IMR-90 (cell line): ENCODE measurements at regions not wholly inside any gene's neighbourhood (a gene's known extent, or its start where the extent isn't known, plus 50 kb on each side); places are given as distances from the start of the nearest gene placed in this dataset.

ENCODE experiments used
- ATAC-seq: fragments of 200-7000 bp; cut with Tn5 transposase; 2 replicates; pipeline ENCODE4 v1.9.1; 2020; ENCODE audit warnings: low read depth, mild to moderate bottlenecking, moderate library complexity
- BruUV-seq: library from RNA; stranded (reverse); fragments of 400-500 nt; replicated peaks from 2 replicates; lab custom pipeline; 2021; lab: Mats Ljungman, UMichigan
- CTCF ChIA-PET: fragments of 300-600 bp; formaldehyde crosslinking; extraction: SDS; loops from one replicate; lab custom pipeline; 2021; ENCODE audit warnings: antibody characterized with exemption; lab: Yijun Ruan, JAX
- POLR2A ChIA-PET: fragments of 300-600 bp; sonication (Branson Sonifier 250); formaldehyde crosslinking; loops from one replicate; lab custom pipeline; 2022; ENCODE audit warnings: antibody characterized with exemption; ENCODE audit not compliant: unreplicated experiment; lab: Charles Lee
- DNase-seq: peaks from one replicate; pipeline ENCODE4 v3.0.0; 2013
- H2AFZ ChIP-seq: replicated peaks from 2 replicates; pipeline ENCODE3; 2013; ENCODE audit warnings: low read length, mild to moderate bottlenecking; ENCODE audit not compliant: poor library complexity
- H2AK5ac ChIP-seq: 2 replicates; pipeline ENCODE4 v1.6.1; 2013; ENCODE audit warnings: low read depth, low read length, inconsistent platforms
- H2AK9ac ChIP-seq: replicated peaks from 2 replicates; pipeline ENCODE3; 2013; ENCODE audit warnings: mild to moderate bottlenecking, low read depth, low read length, moderate library complexity; ENCODE audit not compliant: poor library complexity
- H2BK120ac ChIP-seq: 2 replicates; pipeline ENCODE4 v1.6.1; 2013; ENCODE audit warnings: low read depth, low read length, inconsistent platforms
- H2BK15ac ChIP-seq: 3 replicates; pipeline ENCODE4 v1.6.1; 2013; ENCODE audit warnings: low read depth, low read length, inconsistent platforms
- H2BK20ac ChIP-seq: 2 replicates; pipeline ENCODE4 v1.6.1; 2013; ENCODE audit warnings: low read depth, mild to moderate bottlenecking, inconsistent platforms, low read length, moderate library complexity
- H2BK5ac ChIP-seq: 2 replicates; pipeline ENCODE4 v1.6.1; 2013; ENCODE audit warnings: mild to moderate bottlenecking, low read depth, low read length, inconsistent platforms; ENCODE audit not compliant: poor library complexity, severe bottlenecking
- H3K14ac ChIP-seq: replicated peaks from 2 replicates; pipeline ENCODE4 v1.6.1; 2013; ENCODE audit warnings: low read depth, low read length, inconsistent platforms
- H3K18ac ChIP-seq: 2 replicates; pipeline ENCODE4 v1.6.1; 2013; ENCODE audit warnings: low read depth, low read length, control low read depth
- H3K23ac ChIP-seq: 2 replicates; pipeline ENCODE4 v1.6.1; 2013; ENCODE audit warnings: low read depth, low read length, inconsistent platforms
- H3K27ac ChIP-seq: 2 replicates; pipeline ENCODE4 v1.5.1; 2013; ENCODE audit warnings: mild to moderate bottlenecking, control low read depth, low read length; ENCODE audit not compliant: insufficient read depth
- H3K27me3 ChIP-seq: 2 replicates; pipeline ENCODE4 v1.6.1; 2013; ENCODE audit warnings: low read length; ENCODE audit not compliant: control insufficient read depth, insufficient read depth
- H3K36me3 ChIP-seq: 2 replicates; pipeline ENCODE4 v1.6.1; 2013; ENCODE audit warnings: low read length, mixed read lengths; ENCODE audit not compliant: control insufficient read depth, insufficient read depth
- H3K4ac ChIP-seq: 2 replicates; pipeline ENCODE4 v1.6.1; 2013; ENCODE audit warnings: low read depth, low read length, inconsistent platforms
- H3K4me1 ChIP-seq: 2 replicates; pipeline ENCODE4 v1.6.1; 2013; ENCODE audit warnings: low read length, mixed read lengths; ENCODE audit not compliant: control insufficient read depth, insufficient read depth
- H3K4me2 ChIP-seq: 2 replicates; pipeline ENCODE4 v1.6.1; 2013; ENCODE audit warnings: low read depth, mild to moderate bottlenecking, control low read depth, low read length, moderate library complexity
- H3K4me3 ChIP-seq: 2 replicates; pipeline ENCODE4 v1.5.1; 2013; ENCODE audit warnings: low read depth, mild to moderate bottlenecking, control low read depth, low read length, moderate library complexity; ENCODE audit not compliant: insufficient read depth
- H3K56ac ChIP-seq: 2 replicates; pipeline ENCODE4 v1.6.1; 2013; ENCODE audit warnings: low read length, inconsistent platforms; ENCODE audit not compliant: insufficient read depth; ENCODE audit errors: extremely low read depth
- H3K79me1 ChIP-seq, 2 experiments: 2 replicates each; pipeline ENCODE4 v1.6.1; 2013; ENCODE audit warnings: low read length in 2 of 2, inconsistent platforms in 1 of 2, low read depth in 1 of 2
- H3K9ac ChIP-seq: 2 replicates; pipeline ENCODE4 v1.6.1; 2013; ENCODE audit warnings: low read depth, low read length, control low read depth
- H3K9me1 ChIP-seq: 2 replicates; pipeline ENCODE4 v1.6.1; 2013; ENCODE audit warnings: low read length, inconsistent platforms; ENCODE audit not compliant: insufficient read depth
- H3K9me3 ChIP-seq: 2 replicates; pipeline ENCODE4 v1.6.1; 2013; ENCODE audit warnings: low read length; ENCODE audit not compliant: control insufficient read depth, insufficient read depth
- H4K20me1 ChIP-seq: 2 replicates; pipeline ENCODE4 v1.6.1; 2013; ENCODE audit warnings: low read length, inconsistent platforms; ENCODE audit not compliant: insufficient read depth
- H4K5ac ChIP-seq: 2 replicates; pipeline ENCODE4 v1.6.1; 2013; ENCODE audit warnings: mild to moderate bottlenecking, low read depth, low read length, control low read depth
- H4K8ac ChIP-seq, 2 experiments: 2 replicates each; pipeline ENCODE4 v1.6.1; 2013; ENCODE audit warnings: low read depth in 2 of 2, low read length in 2 of 2, control low read depth in 1 of 2, inconsistent platforms in 1 of 2
- H4K91ac ChIP-seq: 2 replicates; pipeline ENCODE4 v1.6.1; 2013; ENCODE audit warnings: low read depth, low read length, inconsistent platforms; ENCODE audit not compliant: insufficient read depth
- BHLHE40 ChIP-seq: fragments of 150-350 bp; IDR thresholded peaks from 2 replicates; pipeline ENCODE4 v1.6.1; 2016; ENCODE audit warnings: mild to moderate bottlenecking, low read depth, low read length
- CEBPB ChIP-seq: IDR thresholded peaks from 2 replicates; pipeline ENCODE4 v1.6.1; 2012; ENCODE audit warnings: low read depth, low read length, improper control_type of control experiment
- CHD1 ChIP-seq: IDR thresholded peaks from 2 replicates; pipeline ENCODE4 v1.6.1; 2012; ENCODE audit warnings: low read depth, low read length, improper control_type of control experiment
- CTCF ChIP-seq: conservative IDR thresholded peaks from 2 replicates; pipeline ENCODE4 v1.5.1; 2012; ENCODE audit warnings: mild to moderate bottlenecking, low read depth, low read length, improper control_type of control experiment
- ELK1 ChIP-seq: fragments of 150-350 bp; IDR thresholded peaks from 2 replicates; pipeline ENCODE4 v1.6.1; 2016; ENCODE audit warnings: low read depth, mild to moderate bottlenecking, low read length, moderate library complexity, borderline replicate concordance
- FOS ChIP-seq: fragments of 150-350 bp; IDR thresholded peaks from 2 replicates; pipeline ENCODE4 v1.6.1; 2016; ENCODE audit warnings: low read depth, low read length
- MAFK ChIP-seq: IDR thresholded peaks from 2 replicates; pipeline ENCODE4 v1.6.1; 2012; ENCODE audit warnings: low read depth, low read length, improper control_type of control experiment
- MAZ ChIP-seq: IDR thresholded peaks from 2 replicates; pipeline ENCODE4 v1.6.1; 2012; ENCODE audit warnings: low read depth, mild to moderate bottlenecking, low read length, improper control_type of control experiment, moderate library complexity, borderline replicate concordance
- RAD21 ChIP-seq: IDR thresholded peaks from 2 replicates; pipeline ENCODE4 v1.6.1; 2012; ENCODE audit warnings: low read length, improper control_type of control experiment
- RCOR1 ChIP-seq: IDR thresholded peaks from 2 replicates; pipeline ENCODE4 v1.6.1; 2012; ENCODE audit warnings: mild to moderate bottlenecking, low read length, improper control_type of control experiment; ENCODE audit not compliant: insufficient replicate concordance
- RFX5 ChIP-seq: IDR thresholded peaks from 2 replicates; pipeline ENCODE4 v1.8.0; 2012; ENCODE audit warnings: low read depth, mild to moderate bottlenecking, low read length, moderate library complexity
- SMC3 ChIP-seq: fragments of 150-350 bp; IDR thresholded peaks from 2 replicates; pipeline ENCODE4 v1.6.1; 2016; ENCODE audit warnings: low read depth, mild to moderate bottlenecking, antibody characterized with exemption, low read length, moderate library complexity
- USF2 ChIP-seq: fragments of 150-350 bp; IDR thresholded peaks from 2 replicates; pipeline ENCODE4 v1.6.1; 2017; ENCODE audit warnings: mild to moderate bottlenecking, antibody characterized with exemption, low read length, low read depth
- WGBS, 2 experiments: methylation state at CpG; one replicate each; pipeline versions ENCODE4 v1.1.5 to v1.1.7; 2013; ENCODE audit warnings: missing lambda C conversion rate in 2 of 2; ENCODE audit not compliant: insufficient read length in 1 of 2; ENCODE audit errors: extremely low coverage in 2 of 2; 5-methylcytosine and 5-hydroxymethylcytosine counted together
- dilution Hi-C: fragments of 300-500 bp; cut with HindIII; formaldehyde crosslinking; loops from one replicate; pipeline ENCODE4 v1.14.3; 2018; ENCODE audit warnings: low sequenced_read_pairs; ENCODE audit not compliant: unreplicated experiment
- in situ Hi-C: fragments of 300-500 bp; cut with MboI; formaldehyde crosslinking; loops from 3 replicates; pipeline ENCODE4 v1.14.3; 2019; ENCODE audit warnings: low sequenced_read_pairs, inconsistent platforms, mixed read lengths
- intact Hi-C: fragments of 100-400 bp; cut with micrococcal nuclease; formaldehyde crosslinking; loops from 2 replicates; pipeline ENCODE4 v1.10.0; 2022

- Histone ChIP-seq H3K56ac (no peak overlapping the region), H3K4me2 (no peak overlapping the region), H3K36me3 (no peaks in the 10 kb centered on the region), H4K91ac (no peak overlapping the region), H4K5ac (no peak overlapping the region), H3K9ac (no peak overlapping the region), H3K9me1 (no peaks in the 10 kb centered on the region; the same call in 1 of the 2 replicates), H2AK5ac (no peak overlapping the region), H3K4me1 (peaks cover 8% of the 10 kb centered on the region), H3K18ac (no peak overlapping the region), H3K4me3 (no peak overlapping the region), H3K23ac (no peak overlapping the region), H3K27ac (no peak overlapping the region), H2BK20ac (no peak overlapping the region), H2BK5ac (no peak overlapping the region), H4K8ac (no peak overlapping the region), H3K4ac (no peak overlapping the region), H3K14ac (no peak overlapping the region), H2BK15ac (no peak overlapping the region), H2AFZ (no peak overlapping the region), H2AK9ac (no peak overlapping the region), H4K20me1 (peaks cover 3% of the 10 kb centered on the region; the same call in 1 of the 2 replicates), H3K9me3 (no peaks in the 10 kb centered on the region), H2BK120ac (no peak overlapping the region), H3K27me3 (no peaks in the 10 kb centered on the region), H3K79me1 (no peaks in the 10 kb centered on the region)
- ChIA-PET CTCF (interaction anchor here (1.0 kb wide), 1 partner anchor 15 kb away, joined by 3 read pairs; no protein-coding TSS in a partner anchor), POLR2A (no interaction called here)
- ATAC-seq = no peak
- no TSS peak for BruUV-seq
- TF ChIP-seq FOS = no peak
- TF ChIP-seq USF2 = no peak
- TF ChIP-seq MAZ = no peak
- TF ChIP-seq RCOR1 = no peak
- TF ChIP-seq ELK1 = no peak
- no peak for TF ChIP-seq CTCF
- no peak for TF ChIP-seq RFX5
- no peak for TF ChIP-seq RAD21
- TF ChIP-seq MAFK = no peak
- no peak for TF ChIP-seq BHLHE40
- no peak for TF ChIP-seq CEBPB
- no peak for TF ChIP-seq CHD1
- no peak for TF ChIP-seq SMC3
- DNase-seq = no peak
- no CpG with 5 or more reads among the region's 5 CpGs for WGBS, 2 experiments
- intact Hi-C loops = no loop called here
- in situ Hi-C loops = no loop called here
- dilution Hi-C loops = no loop called here
These were observed 1676.8 kb upstream of the PCDH7 start for GRCh38 chr4:29043411-29043810.
